HEK293 (cell line): ENCODE measurements at regions not wholly inside any gene's neighbourhood (a gene's known extent, or its start where the extent isn't known, plus 50 kb on each side); places are given as distances from the start of the nearest gene placed in this dataset.

Experiments used
- FEZF1 ChIP-seq: fragments of 450-650 bp; formaldehyde crosslinking; IDR thresholded peaks from 2 replicates; pipeline ENCODE4 v1.5.1; 2016; ENCODE audit warnings: missing biosample characterization, missing genetic modification characterization
- KLF10 ChIP-seq: fragments of 450-650 bp; IDR thresholded peaks from 2 replicates; pipeline ENCODE4 v1.5.1; 2018; ENCODE audit warnings: missing biosample characterization, mild to moderate bottlenecking, missing genetic modification characterization
- KLF9 ChIP-seq: fragments of 450-650 bp; formaldehyde crosslinking; IDR thresholded peaks from 2 replicates; pipeline ENCODE4 v1.5.1; 2016; ENCODE audit warnings: missing biosample characterization, missing genetic modification characterization, low read depth
- PRDM10 ChIP-seq: fragments of 450-650 bp; formaldehyde crosslinking; IDR thresholded peaks from 2 replicates; pipeline ENCODE4 v1.5.1; 2016; ENCODE audit warnings: missing biosample characterization, missing genetic modification characterization
- PRDM6 ChIP-seq: fragments of 450-650 bp; formaldehyde crosslinking; IDR thresholded peaks from 2 replicates; pipeline ENCODE4 v1.5.1; 2017; ENCODE audit warnings: missing biosample characterization, missing genetic modification characterization
- SP3 ChIP-seq: fragments of 450-650 bp; formaldehyde crosslinking; IDR thresholded peaks from 2 replicates; pipeline ENCODE4 v1.5.1; 2016; ENCODE audit warnings: missing biosample characterization, missing genetic modification characterization
- ZBTB21 ChIP-seq: fragments of 450-650 bp; formaldehyde crosslinking; IDR thresholded peaks from 2 replicates; pipeline ENCODE4 v1.5.1; 2017; ENCODE audit warnings: missing biosample characterization, missing genetic modification characterization
- ZBTB8A ChIP-seq: fragments of 450-650 bp; formaldehyde crosslinking; IDR thresholded peaks from 2 replicates; pipeline ENCODE4 v1.5.1; 2016; ENCODE audit warnings: missing biosample characterization, missing genetic modification characterization
- ZNF174 ChIP-seq: fragments of 450-650 bp; formaldehyde crosslinking; IDR thresholded peaks from 2 replicates; pipeline ENCODE4 v1.5.0; 2017; ENCODE audit warnings: missing biosample characterization, mild to moderate bottlenecking, missing genetic modification characterization
- ZNF18 ChIP-seq: fragments of 450-650 bp; formaldehyde crosslinking; IDR thresholded peaks from 2 replicates; pipeline ENCODE4 v1.5.1; 2016; ENCODE audit warnings: missing biosample characterization, missing genetic modification characterization
- ZNF341 ChIP-seq: fragments of 450-650 bp; formaldehyde crosslinking; IDR thresholded peaks from 2 replicates; pipeline ENCODE4; 2016; ENCODE audit warnings: low read depth, missing biosample characterization, missing genetic modification characterization
- ZNF391 ChIP-seq: fragments of 450-650 bp; formaldehyde crosslinking; IDR thresholded peaks from 2 replicates; pipeline ENCODE4 v1.5.1; 2016; ENCODE audit warnings: low read depth, missing biosample characterization, missing genetic modification characterization, borderline replicate concordance
- ZNF555 ChIP-seq: fragments of 450-650 bp; formaldehyde crosslinking; conservative IDR thresholded peaks from 2 replicates; pipeline ENCODE4 v1.5.1; 2017; ENCODE audit warnings: missing biosample characterization, mild to moderate bottlenecking, missing genetic modification characterization, inconsistent platforms
- ZNF558 ChIP-seq: fragments of 450-650 bp; formaldehyde crosslinking; IDR thresholded peaks from 2 replicates; pipeline ENCODE4 v1.5.1; 2016; ENCODE audit warnings: missing biosample characterization, missing genetic modification characterization
- ZNF561 ChIP-seq: fragments of 450-650 bp; IDR thresholded peaks from 2 replicates; pipeline ENCODE4 v1.5.1; 2018; ENCODE audit warnings: missing biosample characterization, missing genetic modification characterization, borderline replicate concordance
- ZNF580 ChIP-seq: fragments of 450-650 bp; formaldehyde crosslinking; IDR thresholded peaks from 2 replicates; pipeline ENCODE4 v1.5.1; 2016; ENCODE audit warnings: missing biosample characterization, missing genetic modification characterization
- ZNF600 ChIP-seq: fragments of 450-650 bp; formaldehyde crosslinking; IDR thresholded peaks from 2 replicates; pipeline ENCODE4 v1.5.1; 2016; ENCODE audit warnings: missing biosample characterization, missing genetic modification characterization
- ZNF658 ChIP-seq: fragments of 450-650 bp; formaldehyde crosslinking; IDR thresholded peaks from 2 replicates; pipeline ENCODE4; 2016; ENCODE audit warnings: missing biosample characterization, missing genetic modification characterization
- ZNF664 ChIP-seq: fragments of 450-650 bp; formaldehyde crosslinking; IDR thresholded peaks from 2 replicates; pipeline ENCODE4 v1.5.1; 2016; ENCODE audit warnings: missing biosample characterization, missing genetic modification characterization
- ZNF677 ChIP-seq: fragments of 450-650 bp; IDR thresholded peaks from 2 replicates; pipeline ENCODE4 v1.5.0; 2018; ENCODE audit warnings: missing biosample characterization, mild to moderate bottlenecking, missing genetic modification characterization, moderate library complexity
- ZNF692 ChIP-seq: fragments of 450-650 bp; formaldehyde crosslinking; IDR thresholded peaks from 2 replicates; pipeline ENCODE4 v1.5.1; 2016; ENCODE audit warnings: missing biosample characterization, missing genetic modification characterization
- ZNF707 ChIP-seq: fragments of 450-650 bp; formaldehyde crosslinking; IDR thresholded peaks from 2 replicates; pipeline ENCODE4 v1.5.1; 2016; ENCODE audit warnings: missing biosample characterization, missing genetic modification characterization
- ZNF76 ChIP-seq: fragments of 450-650 bp; formaldehyde crosslinking; IDR thresholded peaks from 2 replicates; pipeline ENCODE4; 2016; ENCODE audit warnings: low read depth, missing biosample characterization, missing genetic modification characterization, borderline replicate concordance
- ZNF792 ChIP-seq: fragments of 450-650 bp; formaldehyde crosslinking; IDR thresholded peaks from 2 replicates; pipeline ENCODE4 v1.5.1; 2016; ENCODE audit warnings: missing biosample characterization, missing genetic modification characterization
- ZSCAN4 ChIP-seq: fragments of 450-650 bp; formaldehyde crosslinking; IDR thresholded peaks from 2 replicates; pipeline ENCODE4 v1.5.1; 2017; ENCODE audit warnings: missing biosample characterization, missing genetic modification characterization

GRCh38 chr5:174532455-174533453, 191.6 kb upstream of the MSX2 start (continued):
- TF ChIP-seq PRDM10 (tag by site-specific recombination) = peak; percentile 82
- TF ChIP-seq ZNF707 (tag by site-specific recombination) = peak; percentile 96
- peak; percentile 84; the same call in 1 of the 2 replicates for TF ChIP-seq ZNF561
- no peak; the same call in 1 of the 2 replicates for TF ChIP-seq ZNF558 (tag by site-specific recombination)
- peak; percentile 16; the same call in 1 of the 2 replicates for TF ChIP-seq ZSCAN4 (tag by site-specific recombination)
- 0 out of 2 replicates have a peak, but pooled peaks have one; percentile 9 for TF ChIP-seq ZBTB21 (tag by site-specific recombination)
- TF ChIP-seq ZNF18 (tag by site-specific recombination) = peak; percentile 72; the same call in 1 of the 2 replicates
- peak; percentile 93 for TF ChIP-seq KLF10 (tag by site-specific recombination)
- peak; percentile 85 for TF ChIP-seq ZNF76 (tag by site-specific recombination)
- TF ChIP-seq ZNF600 (tag by site-specific recombination) = peak; percentile 97
- no peak for TF ChIP-seq ZNF792 (tag by site-specific recombination)
- peak; percentile 69; the same call in 1 of the 2 replicates for TF ChIP-seq ZNF580 (tag by site-specific recombination)
- TF ChIP-seq ZNF692 (tag by site-specific recombination) = peak; percentile 70; the same call in 1 of the 2 replicates
- peak; percentile 67 for TF ChIP-seq PRDM6 (tag by site-specific recombination)
- peak; percentile 39 for TF ChIP-seq SP3 (tag by site-specific recombination)
- no peak for TF ChIP-seq ZNF664 (tag by site-specific recombination)
- peak; percentile 50; the same call in 1 of the 2 replicates for TF ChIP-seq FEZF1
- TF ChIP-seq ZNF677 (tag by site-specific recombination) = no peak
- peak; percentile 69; the same call in 1 of the 2 replicates for TF ChIP-seq ZNF391 (tag by site-specific recombination)
- peak; percentile 31; the same call in 1 of the 2 replicates for TF ChIP-seq KLF9
- TF ChIP-seq ZBTB8A (tag by site-specific recombination) = peak; percentile 74
- no peak for TF ChIP-seq ZNF555 (tag by site-specific recombination)
- peak; percentile 92 for TF ChIP-seq ZNF341 (tag by site-specific recombination)
- TF ChIP-seq ZNF658 = no peak
- no peak for TF ChIP-seq ZNF174 (tag by site-specific recombination)
